ENCODE measurements at regions not wholly inside any gene's neighbourhood (a gene's known extent, or its start where the extent isn't known, plus 50 kb on each side); places are given as distances from the start of the nearest gene placed in this dataset.

DNA sequence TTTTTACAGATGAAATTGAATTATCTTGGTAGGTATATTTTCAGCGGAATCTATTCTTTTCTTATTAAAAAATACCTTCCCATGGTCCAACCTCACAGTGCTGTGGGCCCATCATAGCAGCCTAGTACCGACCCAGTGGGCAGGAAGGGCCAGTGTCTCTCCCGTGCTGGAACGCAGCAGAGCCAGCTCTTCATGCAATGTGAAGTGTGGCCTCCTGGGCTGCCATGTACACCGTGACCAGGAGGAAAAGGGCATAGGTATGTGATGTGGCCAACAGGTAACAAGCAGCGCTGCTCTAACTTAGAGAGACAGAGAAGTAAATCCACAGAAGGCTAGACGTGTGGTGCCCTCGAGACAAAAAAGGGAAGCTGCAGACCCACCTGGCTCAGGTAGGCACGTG lies 221.1 kb upstream of the SALL3 start:
- no peak for TF ChIP-seq POLR2A (IDR thresholded peaks at IDR 0.05)
- TF ChIP-seq, protein P1, sequence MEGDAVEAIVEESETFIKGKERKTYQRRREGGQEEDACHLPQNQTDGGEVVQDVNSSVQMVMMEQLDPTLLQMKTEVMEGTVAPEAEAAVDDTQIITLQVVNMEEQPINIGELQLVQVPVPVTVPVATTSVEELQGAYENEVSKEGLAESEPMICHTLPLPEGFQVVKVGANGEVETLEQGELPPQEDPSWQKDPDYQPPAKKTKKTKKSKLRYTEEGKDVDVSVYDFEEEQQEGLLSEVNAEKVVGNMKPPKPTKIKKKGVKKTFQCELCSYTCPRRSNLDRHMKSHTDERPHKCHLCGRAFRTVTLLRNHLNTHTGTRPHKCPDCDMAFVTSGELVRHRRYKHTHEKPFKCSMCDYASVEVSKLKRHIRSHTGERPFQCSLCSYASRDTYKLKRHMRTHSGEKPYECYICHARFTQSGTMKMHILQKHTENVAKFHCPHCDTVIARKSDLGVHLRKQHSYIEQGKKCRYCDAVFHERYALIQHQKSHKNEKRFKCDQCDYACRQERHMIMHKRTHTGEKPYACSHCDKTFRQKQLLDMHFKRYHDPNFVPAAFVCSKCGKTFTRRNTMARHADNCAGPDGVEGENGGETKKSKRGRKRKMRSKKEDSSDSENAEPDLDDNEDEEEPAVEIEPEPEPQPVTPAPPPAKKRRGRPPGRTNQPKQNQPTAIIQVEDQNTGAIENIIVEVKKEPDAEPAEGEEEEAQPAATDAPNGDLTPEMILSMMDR (IDR thresholded peaks at IDR 0.05), result no peak
